Tibial artery (tissue), 4 donors: ENCODE measurements at regions not wholly inside any gene's neighbourhood (a gene's known extent, or its start where the extent isn't known, plus 50 kb on each side); places are given as distances from the start of the nearest gene placed in this dataset.

Experiments
- DNase-seq, 2 donors: peaks; one replicate each; pipeline ENCODE4 v3.0.0-alpha.2; 2019
- H3K27ac ChIP-seq, 2 donors: fragments of 200-600 bp; sonication (generic) in 1 of 2; 1 replicate in 1 of 2; 2 replicates in 1 of 2; pipeline ENCODE4 v1.5.1; 2018 to 2019; ENCODE audit warnings: mild to moderate bottlenecking in 1 of 2
- H3K27me3 ChIP-seq, 2 donors: fragments of 200-600 bp; sonication (generic) in 1 of 2; one replicate each; pipeline versions ENCODE4 v1.5.1 to v1.6.0; 2016 to 2019
- H3K36me3 ChIP-seq, 3 donors: fragments of 200-600 bp; sonication (generic) in 2 of 3; one replicate each; pipeline ENCODE4 v1.5.1; 2016 to 2019; ENCODE audit warnings: mild to moderate bottlenecking in 2 of 3
- H3K4me1 ChIP-seq, 4 donors: fragments of 200-600 bp; sonication (generic) in 2 of 4; 1 replicate in 3 of 4; 2 replicates in 1 of 4; pipeline ENCODE4 v1.5.1; 2016 to 2019
- H3K4me3 ChIP-seq, 2 donors: fragments of 200-600 bp; sonication (generic) in 1 of 2; 1 replicate in 1 of 2; 2 replicates in 1 of 2; pipeline ENCODE4 v1.5.1; 2018 to 2019; ENCODE audit warnings: mild to moderate bottlenecking in 2 of 2
- H3K9me3 ChIP-seq, 3 donors: fragments of 200-600 bp; sonication (generic) in 1 of 3; one replicate each; pipeline ENCODE4 v1.5.1; 2016 to 2019
- CTCF ChIP-seq, 2 experiments: fragments of 200-600 bp in 1 of 2; fragments of 450-650 bp in 1 of 2; IDR thresholded peaks; one replicate each; pipeline ENCODE4 v1.5.1; 2017 to 2019; ENCODE audit warnings: antibody characterized with exemption in 2 of 2, mild to moderate bottlenecking in 1 of 2, moderate library complexity in 1 of 2
- intact Hi-C: fragments of 100-400 bp; cut with DNase I; formaldehyde crosslinking; loops from one replicate; pipeline ENCODE4 v1.15.0; 2023; ENCODE audit warnings: low total_unique reads

GRCh38 chr3:5423523-5423922 is 236.0 kb downstream of the EDEM1 start:
- Histone ChIP-seq H3K27me3 (peaks cover 0 to 3% of the 10 kb centered on the region in 2 donors), H3K27ac (no peak overlapping the region), H3K9me3 (no peaks in the 10 kb centered on the region), H3K4me1 (no peaks in the 10 kb centered on the region), H3K4me3 (no peak overlapping the region), H3K36me3 (no peaks in the 10 kb centered on the region)
- intact Hi-C loops = no loop called here
- no peak for TF ChIP-seq CTCF (IDR thresholded peaks at IDR 0.05)
- DNase-seq = no peak

GRCh38 chr3:5425371-5425770 is 237.9 kb downstream of the EDEM1 start:
- TF ChIP-seq CTCF (IDR thresholded peaks at IDR 0.05) = no peak
- Histone ChIP-seq H3K27ac (no peak overlapping the region), H3K9me3 (no peaks in the 10 kb centered on the region), H3K27me3 (peaks cover 0 to 3% of the 10 kb centered on the region in 2 donors), H3K36me3 (no peaks in the 10 kb centered on the region), H3K4me3 (no peak overlapping the region), H3K4me1 (no peaks in the 10 kb centered on the region)
- DNase-seq = no peak
- intact Hi-C loops = no loop called here

- H3K4me3 ChIP-seq = no peak overlapping the region
- no peaks in the 10 kb centered on the region for H3K9me3 ChIP-seq
- H3K36me3 ChIP-seq = no peaks in the 10 kb centered on the region
- H3K27me3 ChIP-seq = peaks cover 0 to 3% of the 10 kb centered on the region in 2 donors
- TF ChIP-seq CTCF (IDR thresholded peaks at IDR 0.05) = peak; percentile 50 to 53
- no peak overlapping the region for H3K27ac ChIP-seq
- peak; percentile 79 to 82 for DNase-seq
- intact Hi-C loops = no loop called here
- no peaks in the 10 kb centered on the region for H3K4me1 ChIP-seq
These were observed 238.8 kb downstream of the EDEM1 start for GRCh38 chr3:5426094-5426883.

- no peak for DNase-seq
- Histone ChIP-seq H3K9me3 (no peaks in the 10 kb centered on the region), H3K4me1 (no peaks in the 10 kb centered on the region), H3K27ac (no peak overlapping the region), H3K4me3 (no peak overlapping the region), H3K27me3 (peaks cover 0 to 3% of the 10 kb centered on the region in 2 donors), H3K36me3 (no peaks in the 10 kb centered on the region)
- TF ChIP-seq CTCF (IDR thresholded peaks at IDR 0.05) = no peak
- intact Hi-C loops = no loop called here
These were observed 239.5 kb downstream of the EDEM1 start for GRCh38 chr3:5427021-5427420.

GRCh38 chr3:5427938-5428337 is 240.4 kb downstream of the EDEM1 start:
- Histone ChIP-seq H3K9me3 (no peaks in the 10 kb centered on the region), H3K27me3 (peaks cover 0 to 3% of the 10 kb centered on the region in 2 donors), H3K4me3 (no peak overlapping the region), H3K27ac (no peak overlapping the region), H3K36me3 (no peaks in the 10 kb centered on the region), H3K4me1 (no peaks in the 10 kb centered on the region)
- TF ChIP-seq CTCF (IDR thresholded peaks at IDR 0.05) = no peak
- intact Hi-C loops = no loop called here
- no peak for DNase-seq
